CD4-positive, alpha-beta T cell (primary cell): ENCODE measurements at regions not wholly inside any gene's neighbourhood (a gene's known extent, or its start where the extent isn't known, plus 50 kb on each side); places are given as distances from the start of the nearest gene placed in this dataset.

Source experiments
- ATAC-seq: fragments of 200-7000 bp; cut with Tn5 transposase; one replicate; pipeline ENCODE4 v1.10.0; 2022; ENCODE audit warnings: mild to moderate bottlenecking; ENCODE audit not compliant: poor library complexity
- CTCF ChIA-PET: fragments of 350-600 bp; sonication (Branson Sonifier 250); formaldehyde crosslinking; loops from one replicate; lab custom pipeline; 2021; ENCODE audit warnings: antibody characterized with exemption, inconsistent platforms; lab: Charles Lee
- POLR2A ChIA-PET: fragments of 350-600 bp; sonication (Branson Sonifier 250); formaldehyde crosslinking; loops from one replicate; lab custom pipeline; 2021; ENCODE audit warnings: antibody characterized with exemption, inconsistent platforms; lab: Charles Lee
- DNase-seq, 14 experiments: peaks; one replicate each; pipeline ENCODE4 v3.0.0-alpha.2; 2013 to 2020; ENCODE audit warnings: mixed read lengths in 2 of 14
- H3K27ac ChIP-seq, 2 donors: one replicate each; pipeline versions ENCODE4 v1.5.1 to v1.7.0; 2013; ENCODE audit warnings: low read length in 2 of 2, low read depth in 1 of 2, mild to moderate bottlenecking in 1 of 2
- H3K27me3 ChIP-seq, 2 experiments: 1 replicate in 1 of 2; 2 replicates in 1 of 2; pipeline versions ENCODE4 v1.6.1 to v1.7.0; 2013; ENCODE audit warnings: low read length in 2 of 2, control low read depth in 1 of 2, mild to moderate bottlenecking in 1 of 2, moderate library complexity in 1 of 2; ENCODE audit not compliant: insufficient read depth in 2 of 2, control insufficient read depth in 1 of 2
- H3K36me3 ChIP-seq: one replicate; pipeline ENCODE4 v1.6.1; 2013; ENCODE audit warnings: low read length, control low read depth; ENCODE audit not compliant: insufficient read depth
- H3K4me1 ChIP-seq: one replicate; pipeline ENCODE4 v1.6.1; 2013; ENCODE audit warnings: low read length, control low read depth; ENCODE audit not compliant: insufficient read depth
- H3K4me3 ChIP-seq: one replicate; pipeline ENCODE4 v1.5.1; 2013; ENCODE audit warnings: mild to moderate bottlenecking, low read length, moderate library complexity
- H3K9me3 ChIP-seq, 2 experiments: 1 replicate in 1 of 2; 2 replicates in 1 of 2; pipeline versions ENCODE4 v1.6.1 to v1.7.0; 2013; ENCODE audit warnings: low read length in 2 of 2, mild to moderate bottlenecking in 2 of 2, control low read depth in 1 of 2, moderate library complexity in 1 of 2; ENCODE audit not compliant: control insufficient read depth in 1 of 2, insufficient read depth in 1 of 2
- H3K27ac Mint-ChIP-seq: one replicate; pipeline ENCODE4 v1.8.0; 2020; ENCODE audit warnings: mixed read lengths
- H3K27me3 Mint-ChIP-seq: one replicate; pipeline ENCODE4 v1.8.0; 2021; ENCODE audit warnings: mixed read lengths
- H3K36me3 Mint-ChIP-seq: one replicate; pipeline ENCODE4 v1.8.0; 2021; ENCODE audit warnings: low read depth, mixed read lengths
- H3K4me1 Mint-ChIP-seq: one replicate; pipeline ENCODE4 v1.8.0; 2021; ENCODE audit warnings: low read depth, mixed read lengths
- H3K4me3 Mint-ChIP-seq: one replicate; pipeline ENCODE4 v1.8.0; 2020; ENCODE audit warnings: mild to moderate bottlenecking, mixed read lengths
- H3K9me3 Mint-ChIP-seq: one replicate; pipeline ENCODE4 v1.8.0; 2020; ENCODE audit warnings: mixed read lengths
- intact Hi-C, 2 experiments: fragments of 100-400 bp; cut with DNase I in 1 of 2; cut with micrococcal nuclease in 1 of 2; formaldehyde crosslinking; loops; one replicate each; pipeline versions ENCODE4 v1.15.1 to v1.9.0; 2023 to 2025; cut with DNase I, micrococcal nuclease
- TF ChIP-seq, protein P1 (sequence below): fragments of 200-600 bp; IDR thresholded peaks from one replicate; pipeline ENCODE4 v1.8.0; 2022; ENCODE audit warnings: antibody characterized with exemption, mild to moderate bottlenecking

GRCh38 chr17:14903854-14904253 is 361.3 kb downstream of the PMP22 start:
- ChIA-PET CTCF (no interaction called here), POLR2A (no interaction called here)
- Mint-ChIP-seq H3K4me1 (no peaks in the 10 kb centered on the region), H3K36me3 (no peaks in the 10 kb centered on the region), H3K4me3 (no peak overlapping the region), H3K27ac (no peak overlapping the region), H3K27me3 (peaks cover 24% of the 10 kb centered on the region), H3K9me3 (no peaks in the 10 kb centered on the region)
- TF ChIP-seq, protein P1, sequence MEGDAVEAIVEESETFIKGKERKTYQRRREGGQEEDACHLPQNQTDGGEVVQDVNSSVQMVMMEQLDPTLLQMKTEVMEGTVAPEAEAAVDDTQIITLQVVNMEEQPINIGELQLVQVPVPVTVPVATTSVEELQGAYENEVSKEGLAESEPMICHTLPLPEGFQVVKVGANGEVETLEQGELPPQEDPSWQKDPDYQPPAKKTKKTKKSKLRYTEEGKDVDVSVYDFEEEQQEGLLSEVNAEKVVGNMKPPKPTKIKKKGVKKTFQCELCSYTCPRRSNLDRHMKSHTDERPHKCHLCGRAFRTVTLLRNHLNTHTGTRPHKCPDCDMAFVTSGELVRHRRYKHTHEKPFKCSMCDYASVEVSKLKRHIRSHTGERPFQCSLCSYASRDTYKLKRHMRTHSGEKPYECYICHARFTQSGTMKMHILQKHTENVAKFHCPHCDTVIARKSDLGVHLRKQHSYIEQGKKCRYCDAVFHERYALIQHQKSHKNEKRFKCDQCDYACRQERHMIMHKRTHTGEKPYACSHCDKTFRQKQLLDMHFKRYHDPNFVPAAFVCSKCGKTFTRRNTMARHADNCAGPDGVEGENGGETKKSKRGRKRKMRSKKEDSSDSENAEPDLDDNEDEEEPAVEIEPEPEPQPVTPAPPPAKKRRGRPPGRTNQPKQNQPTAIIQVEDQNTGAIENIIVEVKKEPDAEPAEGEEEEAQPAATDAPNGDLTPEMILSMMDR, result no peak
- Histone ChIP-seq H3K4me1 (no peaks in the 10 kb centered on the region), H3K4me3 (no peak overlapping the region), H3K27ac (no peak overlapping the region), H3K36me3 (no peaks in the 10 kb centered on the region), H3K27me3 (no peaks in the 10 kb centered on the region), H3K9me3 (peaks cover 0 to 3% of the 10 kb centered on the region in 2 experiments)
- DNase-seq, result no peak
- intact Hi-C loops, result no loop called here
- ATAC-seq, result no peak

DNA sequence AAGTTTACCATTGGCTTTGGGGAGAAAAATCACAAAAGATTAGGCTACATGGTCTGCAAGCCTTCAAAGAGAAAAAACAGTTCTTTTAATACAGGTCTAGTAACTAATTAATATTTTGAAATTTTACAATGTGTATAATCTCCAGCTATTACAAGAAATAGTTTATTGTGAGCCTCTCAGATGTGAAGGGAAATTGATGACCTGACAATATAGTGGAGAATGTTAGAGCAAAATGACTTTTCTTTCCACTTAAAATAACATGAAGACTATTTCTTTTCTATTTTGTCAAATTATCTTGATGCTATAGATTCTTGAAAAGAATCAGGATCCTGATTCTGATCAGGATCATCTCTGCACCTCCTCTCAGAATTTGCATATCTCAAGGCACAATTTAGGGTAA is 362.3 kb downstream of the PMP22 start:
- Histone ChIP-seq H3K4me1 (no peaks in the 10 kb centered on the region), H3K9me3 (peaks cover 0 to 3% of the 10 kb centered on the region in 2 experiments), H3K27me3 (no peaks in the 10 kb centered on the region), H3K4me3 (no peak overlapping the region), H3K36me3 (no peaks in the 10 kb centered on the region), H3K27ac (no peak overlapping the region)
- no peaks in the 10 kb centered on the region for H3K36me3 Mint-ChIP-seq
- no peaks in the 10 kb centered on the region for H3K4me1 Mint-ChIP-seq
- peaks cover 29% of the 10 kb centered on the region for H3K27me3 Mint-ChIP-seq
- ATAC-seq (no peak), DNase-seq (no peak)
- no peak overlapping the region for H3K4me3 Mint-ChIP-seq
- TF ChIP-seq, protein P1, result no peak
- ChIA-PET POLR2A (no interaction called here), CTCF (no interaction called here)
- intact Hi-C loops, result no loop called here
- no peak overlapping the region for H3K27ac Mint-ChIP-seq
- peaks cover 3% of the 10 kb centered on the region for H3K9me3 Mint-ChIP-seq

GRCh38 chr17:14902297-14902696 is 362.8 kb downstream of the PMP22 start:
- ChIA-PET CTCF (no interaction called here), POLR2A (no interaction called here)
- peaks cover 0 to 3% of the 10 kb centered on the region in 2 experiments for H3K9me3 ChIP-seq
- peaks cover 3% of the 10 kb centered on the region for H3K9me3 Mint-ChIP-seq
- no peak for ATAC-seq
- no peaks in the 10 kb centered on the region for H3K4me1 Mint-ChIP-seq
- H3K36me3 ChIP-seq, result no peaks in the 10 kb centered on the region
- no peak overlapping the region for H3K4me3 Mint-ChIP-seq
- H3K36me3 Mint-ChIP-seq, result no peaks in the 10 kb centered on the region
- intact Hi-C loops, result no loop called here
- H3K27me3 ChIP-seq, result no peaks in the 10 kb centered on the region
- H3K27me3 Mint-ChIP-seq, result peaks cover 32% of the 10 kb centered on the region
- no peak overlapping the region for H3K27ac Mint-ChIP-seq
- H3K4me3 ChIP-seq, result no peak overlapping the region
- TF ChIP-seq, protein P1, result no peak
- no peaks in the 10 kb centered on the region for H3K4me1 ChIP-seq
- no peak for DNase-seq
- no peak overlapping the region for H3K27ac ChIP-seq
